Activated CD8-positive, alpha-beta T cell treated with anti-CD3 and anti-CD28 coated beads, Interleukin-2, amount 10 ng/mL, durations not matched to agents 7 days and 5 days (primary cell): ENCODE measurements at regions not wholly inside any gene's neighbourhood (a gene's known extent, or its start where the extent isn't known, plus 50 kb on each side); places are given as distances from the start of the nearest gene placed in this dataset.

Experiments used
- ATAC-seq: fragments of 150-1000 bp; cut with Tn5 transposase; one replicate; pipeline ENCODE4 v1.10.0; 2021; ENCODE audit warnings: moderate library complexity
- CTCF ChIA-PET: fragments of 350-600 bp; sonication (Branson Sonifier 250); formaldehyde crosslinking; loops from one replicate; lab custom pipeline; 2021; ENCODE audit warnings: antibody characterized with exemption; lab: Charles Lee
- POLR2A ChIA-PET: fragments of 350-600 bp; sonication (Branson Sonifier 250); formaldehyde crosslinking; loops from one replicate; lab custom pipeline; 2021; ENCODE audit warnings: antibody characterized with exemption; lab: Charles Lee
- DNase-seq: peaks from one replicate; pipeline ENCODE4 v3.0.0-alpha.2; 2020
- H3K27ac Mint-ChIP-seq: one replicate; pipeline ENCODE4 v1.8.0; 2021; ENCODE audit warnings: mild to moderate bottlenecking, mixed read lengths
- H3K27me3 Mint-ChIP-seq: one replicate; pipeline ENCODE4 v1.8.0; 2021; ENCODE audit warnings: low read depth, mixed read lengths
- H3K36me3 Mint-ChIP-seq: one replicate; pipeline ENCODE4 v1.8.0; 2021; ENCODE audit warnings: low read depth, mixed read lengths
- H3K4me1 Mint-ChIP-seq: one replicate; pipeline ENCODE4 v1.8.0; 2021; ENCODE audit warnings: low read depth, mixed read lengths
- H3K4me3 Mint-ChIP-seq: one replicate; pipeline ENCODE4 v1.8.0; 2021; ENCODE audit warnings: mild to moderate bottlenecking, mixed read lengths
- H3K9me3 Mint-ChIP-seq: one replicate; pipeline ENCODE4 v1.8.0; 2022; ENCODE audit warnings: mixed read lengths; ENCODE audit not compliant: insufficient read depth

DNA sequence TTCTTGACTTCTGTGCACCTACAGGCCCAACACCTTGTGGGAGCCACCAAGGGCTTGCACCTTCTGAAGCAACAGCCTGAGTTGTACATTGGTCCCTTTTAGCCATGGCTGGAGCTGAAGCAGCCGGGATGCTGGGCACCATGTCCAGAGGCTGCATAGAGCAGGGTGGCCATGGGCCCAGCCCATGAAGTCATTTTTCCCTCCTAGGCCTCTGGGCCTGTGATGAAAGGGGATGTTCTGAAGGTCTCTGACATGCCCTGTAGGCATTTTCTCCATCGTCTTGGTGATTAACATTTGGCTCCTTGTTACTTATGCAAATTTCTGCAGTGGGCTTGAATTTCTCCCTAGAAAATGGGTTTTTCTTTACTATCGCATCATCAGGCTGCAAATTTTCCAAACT, 83.1 kb upstream of the ACVR1 start:
- no peaks in the 10 kb centered on the region for H3K4me1 Mint-ChIP-seq
- CTCF ChIA-PET, result no interaction called here
- H3K9me3 Mint-ChIP-seq, result peaks cover 24% of the 10 kb centered on the region
- H3K36me3 Mint-ChIP-seq, result no peaks in the 10 kb centered on the region
- DNase-seq (no peak), ATAC-seq (no peak)
- no peaks in the 10 kb centered on the region for H3K27me3 Mint-ChIP-seq
- H3K27ac Mint-ChIP-seq, result no peak overlapping the region
- POLR2A ChIA-PET, result no interaction called here
- no peak overlapping the region for H3K4me3 Mint-ChIP-seq

DNA sequence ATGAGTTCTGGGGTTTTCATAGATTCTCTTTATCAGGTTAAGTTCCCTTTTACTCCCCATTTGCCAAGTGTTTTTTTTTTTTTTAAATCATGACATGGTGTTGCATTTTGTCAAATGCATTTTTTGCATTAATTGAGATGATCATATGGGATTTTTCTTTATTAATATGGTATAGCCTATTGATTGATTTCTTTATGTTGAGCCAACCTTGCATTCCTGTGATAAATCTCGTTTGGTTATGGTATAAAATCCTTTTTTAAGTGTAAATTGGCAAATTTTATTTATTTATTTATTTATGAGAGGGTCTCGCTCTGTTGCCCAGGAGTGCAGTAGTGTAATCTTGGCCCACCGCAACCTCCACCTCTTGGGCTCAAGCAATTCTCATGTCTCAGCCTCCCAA, 81.5 kb upstream of the ACVR1 start:
- CTCF ChIA-PET, result no interaction called here

DNA sequence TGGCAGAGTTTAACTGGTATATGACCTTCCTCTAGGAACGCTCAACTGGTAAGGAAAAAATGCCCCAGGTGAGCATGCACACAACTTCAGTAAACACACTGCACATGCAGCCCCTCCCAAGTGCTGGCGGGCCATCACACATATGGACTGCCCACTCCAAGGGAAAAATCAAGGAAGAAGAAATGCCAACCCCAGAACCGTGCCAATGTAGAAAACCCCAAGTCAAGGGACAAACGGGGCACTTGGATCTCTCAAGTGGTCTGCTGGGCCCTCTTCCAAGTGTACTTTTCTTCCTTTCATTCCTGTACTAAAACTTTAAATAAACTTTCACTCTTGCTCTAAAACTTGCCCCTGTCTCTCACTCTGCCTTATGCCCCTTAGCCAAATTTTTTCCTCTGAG, 76.4 kb upstream of the ACVR1 start:
- H3K4me3 Mint-ChIP-seq, result no peak overlapping the region
- DNase-seq (no peak), ATAC-seq (no peak)
- H3K36me3 Mint-ChIP-seq, result no peaks in the 10 kb centered on the region
- ChIA-PET CTCF (no interaction called here), POLR2A (no interaction called here)
- no peaks in the 10 kb centered on the region for H3K4me1 Mint-ChIP-seq
- H3K27me3 Mint-ChIP-seq, result peaks cover 2% of the 10 kb centered on the region
- no peak overlapping the region for H3K27ac Mint-ChIP-seq
- peaks cover 10% of the 10 kb centered on the region for H3K9me3 Mint-ChIP-seq

More for the DNA sequence above, 81.5 kb upstream of the ACVR1 start:
- Mint-ChIP-seq H3K9me3 (peaks cover 24% of the 10 kb centered on the region), H3K27ac (no peak overlapping the region), H3K4me3 (no peak overlapping the region), H3K4me1 (no peaks in the 10 kb centered on the region), H3K36me3 (no peaks in the 10 kb centered on the region), H3K27me3 (no peaks in the 10 kb centered on the region)
- POLR2A ChIA-PET, result no interaction called here
- DNase-seq, result no peak
- ATAC-seq, result no peak

DNA sequence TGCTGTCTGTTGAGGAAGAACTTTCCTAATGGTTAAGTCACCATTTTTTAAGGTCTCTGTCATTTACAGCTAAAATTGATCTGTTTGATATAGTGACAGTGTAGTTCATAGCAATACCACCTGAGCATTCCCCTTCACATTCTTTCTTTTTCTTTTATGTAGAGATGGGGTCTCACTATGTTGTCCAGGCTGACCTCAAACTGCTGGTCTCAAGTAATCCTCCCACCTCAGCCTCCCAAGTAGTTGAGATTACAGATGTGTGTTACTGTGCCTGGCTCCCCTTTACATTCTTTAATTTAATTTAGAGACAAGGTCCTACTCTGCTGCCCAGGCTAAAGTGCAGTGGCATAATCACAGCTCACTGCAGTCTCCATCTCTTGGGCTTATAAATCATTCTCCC, 72.7 kb upstream of the ACVR1 start:
- ChIA-PET POLR2A (no interaction called here), CTCF (no interaction called here)
- no peaks in the 10 kb centered on the region for H3K9me3 Mint-ChIP-seq
- no peaks in the 10 kb centered on the region for H3K36me3 Mint-ChIP-seq
- no peak overlapping the region for H3K4me3 Mint-ChIP-seq
- H3K27ac Mint-ChIP-seq, result no peak overlapping the region
- ATAC-seq (no peak), DNase-seq (no peak)
- H3K4me1 Mint-ChIP-seq, result no peaks in the 10 kb centered on the region
- H3K27me3 Mint-ChIP-seq, result peaks cover 6% of the 10 kb centered on the region

DNA sequence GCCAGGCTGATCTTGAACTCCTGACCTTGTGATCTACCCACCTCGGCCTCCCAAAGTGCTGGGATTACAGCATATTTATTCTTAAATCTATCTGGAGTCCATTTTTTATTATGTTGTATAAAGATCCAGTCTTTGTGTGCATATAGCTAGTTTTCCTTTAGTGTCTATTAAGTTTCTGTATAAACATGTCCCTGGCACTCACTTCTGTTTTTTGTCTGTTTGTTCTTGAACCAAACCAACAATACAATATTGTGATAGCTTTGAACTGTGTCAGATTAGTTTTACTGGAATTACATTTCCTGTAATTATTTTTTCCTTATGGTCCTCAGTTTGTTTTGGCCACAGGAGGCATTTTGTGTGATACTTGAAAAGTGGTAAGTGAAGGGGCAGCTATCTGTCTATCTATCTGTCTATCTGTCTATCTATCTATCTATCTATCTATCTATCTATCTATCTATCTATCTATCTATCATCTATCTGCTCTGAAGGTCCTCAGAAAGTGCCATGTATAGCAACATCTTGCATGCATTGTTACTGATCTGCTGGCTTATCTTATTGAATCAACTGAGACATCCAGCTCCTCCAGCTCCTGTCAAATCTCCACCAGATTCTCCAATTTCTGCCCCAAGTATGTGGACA, 70.9 kb upstream of the ACVR1 start:
- Mint-ChIP-seq H3K27ac (no peak overlapping the region), H3K4me3 (no peak overlapping the region)
- CTCF ChIA-PET, result interaction anchor here (0.7 kb wide), 1 partner anchor 1043 kb away, joined by 3 read pairs; no protein-coding TSS in a partner anchor

DNA sequence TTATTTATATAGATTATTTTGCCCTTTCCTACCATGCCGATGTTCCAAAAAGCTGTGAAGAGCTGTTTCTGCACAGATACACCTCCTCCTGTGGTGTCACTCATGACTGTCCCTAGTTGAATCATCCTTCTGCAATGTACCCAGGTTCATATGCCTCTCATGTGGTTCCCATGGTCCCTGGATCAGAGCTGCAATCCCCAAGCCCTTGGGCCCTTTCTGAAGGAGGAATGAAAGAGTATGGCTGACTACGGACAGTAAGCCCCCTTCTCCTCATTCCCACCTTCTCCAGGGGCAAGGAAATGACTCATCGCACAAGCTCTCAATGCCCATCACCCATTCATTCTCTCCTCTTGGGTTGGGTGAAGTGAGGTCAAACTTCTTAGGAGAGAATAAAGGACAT, 63.9 kb upstream of the ACVR1 start:
- POLR2A ChIA-PET, result no interaction called here
- DNase-seq (no peak), ATAC-seq (no peak)
- H3K4me3 Mint-ChIP-seq, result no peak overlapping the region
- H3K36me3 Mint-ChIP-seq, result no peaks in the 10 kb centered on the region
- peaks cover 3% of the 10 kb centered on the region for H3K27me3 Mint-ChIP-seq
- no peak overlapping the region for H3K27ac Mint-ChIP-seq
- peaks cover 4% of the 10 kb centered on the region for H3K4me1 Mint-ChIP-seq
- CTCF ChIA-PET, result no interaction called here
- no peaks in the 10 kb centered on the region for H3K9me3 Mint-ChIP-seq

More for the DNA sequence above, 70.9 kb upstream of the ACVR1 start:
- POLR2A ChIA-PET, result no interaction called here
- Mint-ChIP-seq H3K36me3 (no peaks in the 10 kb centered on the region), H3K27me3 (peaks cover 6% of the 10 kb centered on the region), H3K9me3 (no peaks in the 10 kb centered on the region), H3K4me1 (no peaks in the 10 kb centered on the region)
- ATAC-seq, result no peak
- DNase-seq, result no peak

DNA sequence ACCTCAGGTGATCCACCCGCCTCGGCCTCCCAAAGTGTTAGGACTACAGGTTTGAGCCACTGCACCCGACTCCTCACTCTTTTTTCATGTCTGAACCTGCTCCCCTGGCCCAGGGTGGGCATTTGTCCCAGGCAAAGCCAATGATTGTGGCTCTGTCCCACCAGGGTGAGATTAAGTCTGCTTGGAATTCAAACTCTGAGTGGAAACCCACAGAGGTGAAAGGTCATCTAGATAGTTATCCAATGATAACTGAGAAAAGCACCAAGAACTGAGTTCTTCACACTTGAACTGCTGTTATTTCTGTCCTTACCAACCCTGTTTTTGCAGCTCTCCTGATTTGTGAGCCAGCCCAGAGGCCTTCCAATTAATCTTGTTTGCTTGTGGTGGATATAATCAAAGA, 62.4 kb upstream of the ACVR1 start:
- H3K4me1 Mint-ChIP-seq, result peaks cover 4% of the 10 kb centered on the region
- no peak for DNase-seq
- POLR2A ChIA-PET, result no interaction called here
- H3K4me3 Mint-ChIP-seq, result no peak overlapping the region
- CTCF ChIA-PET, result interaction anchor here (1.3 kb wide), 1 partner anchor 37 kb away, joined by 3 read pairs; no protein-coding TSS in a partner anchor
- no peak for ATAC-seq
- no peaks in the 10 kb centered on the region for H3K27me3 Mint-ChIP-seq
- no peaks in the 10 kb centered on the region for H3K36me3 Mint-ChIP-seq
- no peak overlapping the region for H3K27ac Mint-ChIP-seq
- no peaks in the 10 kb centered on the region for H3K9me3 Mint-ChIP-seq

DNA sequence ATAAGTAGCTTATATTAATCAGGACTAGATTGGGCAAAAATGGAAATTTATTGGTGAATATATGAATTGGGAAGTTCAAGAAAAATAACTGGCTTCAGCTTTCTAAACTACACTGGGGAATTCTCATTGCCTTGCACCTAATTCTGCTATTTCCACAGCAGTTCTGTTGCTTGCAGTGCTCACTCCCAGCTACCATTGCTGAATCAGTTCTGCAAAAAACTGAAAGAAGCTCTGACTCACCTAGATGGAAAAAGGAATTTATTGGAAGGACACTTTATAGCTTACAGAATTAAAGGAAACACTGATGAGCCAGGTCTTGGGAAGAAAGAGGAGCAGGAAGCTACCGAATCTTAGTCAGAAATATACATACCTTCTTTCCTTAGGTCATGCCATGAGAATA, 60.3 kb upstream of the ACVR1 start:
- ATAC-seq (no peak), DNase-seq (no peak)
- Mint-ChIP-seq H3K9me3 (no peaks in the 10 kb centered on the region), H3K4me1 (peaks cover 4% of the 10 kb centered on the region), H3K27ac (no peak overlapping the region), H3K27me3 (no peaks in the 10 kb centered on the region), H3K36me3 (no peaks in the 10 kb centered on the region), H3K4me3 (no peak overlapping the region)
- POLR2A ChIA-PET, result no interaction called here
- CTCF ChIA-PET, result interaction anchor here (0.6 to 1.3 kb wide), 2 partner anchors 8 to 16 kb away, joined by 3 read pairs; no protein-coding TSS in a partner anchor

DNA sequence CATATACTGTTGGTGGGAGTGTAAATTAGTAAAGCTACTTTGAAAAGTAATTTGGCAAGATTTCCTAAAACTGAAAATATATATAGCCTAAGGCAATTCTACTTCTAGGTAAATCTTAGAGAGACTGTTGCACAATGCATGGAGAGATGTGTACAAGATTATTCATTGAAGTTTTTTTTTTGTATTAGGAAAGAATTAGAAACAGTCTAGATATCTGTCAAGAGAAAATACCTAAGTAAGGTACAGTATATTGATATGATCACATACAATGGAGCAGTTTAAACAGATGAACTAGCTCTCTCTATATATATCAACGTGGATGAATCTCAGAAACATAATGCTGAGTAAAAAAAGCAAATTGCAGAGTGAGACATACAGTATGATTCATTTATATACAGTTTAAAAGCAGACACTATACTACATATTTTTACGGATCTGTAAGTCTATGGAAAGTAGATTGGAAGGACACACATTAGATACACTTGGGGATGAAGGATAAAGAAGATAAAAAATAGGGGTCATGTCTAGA, 59.3 kb upstream of the ACVR1 start:
- no peaks in the 10 kb centered on the region for H3K36me3 Mint-ChIP-seq
- H3K4me3 Mint-ChIP-seq, result no peak overlapping the region
- no peaks in the 10 kb centered on the region for H3K27me3 Mint-ChIP-seq
- ATAC-seq (no peak), DNase-seq (no peak)
- ChIA-PET CTCF (interaction anchor here (1.3 kb wide), 1 partner anchor 9 kb away, joined by 3 read pairs; no protein-coding TSS in a partner anchor), POLR2A (no interaction called here)
- peaks cover 4% of the 10 kb centered on the region for H3K4me1 Mint-ChIP-seq
- H3K27ac Mint-ChIP-seq, result no peak overlapping the region
- no peaks in the 10 kb centered on the region for H3K9me3 Mint-ChIP-seq

DNA sequence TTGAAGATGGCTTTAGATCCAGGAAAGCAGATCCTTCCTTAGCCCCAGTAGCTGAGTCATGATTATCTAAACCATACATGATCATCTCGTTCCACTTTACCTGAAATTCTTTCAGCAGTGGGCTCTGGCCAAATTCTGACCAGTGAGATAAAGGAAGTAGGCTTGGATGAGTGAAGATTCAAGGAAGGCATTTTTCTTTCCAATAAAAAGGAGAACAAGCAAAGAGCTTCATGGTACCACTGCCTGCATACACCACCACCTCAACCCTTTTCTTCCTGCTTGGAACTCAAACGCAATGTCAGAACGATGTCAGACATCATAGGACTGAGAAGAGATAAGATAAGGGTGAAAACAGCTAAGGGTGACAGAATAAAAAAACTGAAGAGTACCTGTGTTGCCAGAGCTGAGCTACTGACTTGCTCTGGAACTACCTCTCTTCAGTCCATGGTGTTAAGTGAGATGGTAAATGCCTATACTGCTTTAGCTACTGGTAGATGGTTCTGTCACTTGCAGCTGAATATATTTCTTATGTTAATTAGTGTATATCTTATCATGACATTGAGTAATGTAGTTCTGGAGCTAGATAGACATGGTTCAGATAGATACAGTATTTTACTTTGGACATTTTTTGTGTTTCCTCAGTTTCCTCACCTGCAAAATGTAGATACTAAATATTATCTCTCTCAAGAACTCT, 58.7 kb upstream of the ACVR1 start:
- no peak overlapping the region for H3K4me3 Mint-ChIP-seq
- H3K27me3 Mint-ChIP-seq, result no peaks in the 10 kb centered on the region
- no peaks in the 10 kb centered on the region for H3K36me3 Mint-ChIP-seq
- ChIA-PET CTCF (interaction anchor here (1.3 kb wide), 1 partner anchor 10 kb away, joined by 3 read pairs; no protein-coding TSS in a partner anchor), POLR2A (no interaction called here)
- H3K27ac Mint-ChIP-seq, result no peak overlapping the region
- no peak for DNase-seq
- no peak for ATAC-seq
- H3K9me3 Mint-ChIP-seq, result no peaks in the 10 kb centered on the region
- peaks cover 4% of the 10 kb centered on the region for H3K4me1 Mint-ChIP-seq

DNA sequence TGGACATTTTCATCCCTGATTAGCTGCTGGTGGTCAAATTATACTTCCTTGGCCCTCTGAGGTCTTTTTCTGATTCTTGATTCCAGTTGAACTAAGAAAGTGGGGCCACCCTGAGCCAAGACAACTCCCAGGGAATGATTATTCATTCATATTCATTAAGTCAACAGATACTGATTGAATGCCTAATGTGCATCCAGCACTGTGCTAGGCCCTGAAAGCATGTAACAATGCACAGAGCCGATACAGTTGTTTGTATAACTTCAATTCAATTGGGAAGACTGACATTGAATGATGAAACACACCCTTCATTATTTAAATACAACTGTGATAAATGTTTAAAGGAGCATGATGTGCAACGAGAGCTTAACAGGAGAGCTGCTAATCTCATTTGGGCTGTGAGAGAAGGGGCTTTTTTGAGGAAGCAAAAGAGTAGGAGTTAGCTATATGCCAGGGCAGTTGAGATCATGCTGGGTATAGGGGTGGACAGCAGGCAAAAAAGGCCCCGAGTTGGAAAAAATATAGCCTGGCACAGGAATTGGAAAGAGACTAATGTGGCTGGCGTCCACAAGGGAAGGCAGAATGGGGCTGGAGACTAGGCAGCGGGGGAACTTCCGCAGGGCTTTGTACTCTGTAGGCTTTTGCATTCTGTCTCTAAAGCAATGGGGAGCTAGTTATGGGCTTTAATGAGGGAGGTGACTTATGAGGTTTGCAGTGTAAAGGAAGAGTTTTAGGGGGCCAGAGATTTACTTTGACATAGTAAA, 57.2 kb upstream of the ACVR1 start:
- Mint-ChIP-seq H3K27me3 (no peaks in the 10 kb centered on the region), H3K36me3 (no peaks in the 10 kb centered on the region), H3K4me1 (peaks cover 4% of the 10 kb centered on the region), H3K9me3 (peaks cover 4% of the 10 kb centered on the region), H3K27ac (no peak overlapping the region), H3K4me3 (no peak overlapping the region)
- ChIA-PET POLR2A (no interaction called here), CTCF (interaction anchor here (0.6 to 1.1 kb wide), 2 partner anchors 631 to 633 kb away, joined by 3 to 4 read pairs; no protein-coding TSS in a partner anchor)
- DNase-seq, result no peak
- no peak for ATAC-seq
